Stimulated activated CD8-positive, alpha-beta memory T cell treated with anti-CD3 and anti-CD28 coated beads, Interleukin-15, amount 100 ng/mL, for 24 hours (primary cell): ENCODE measurements at regions not wholly inside any gene's neighbourhood (a gene's known extent, or its start where the extent isn't known, plus 50 kb on each side); places are given as distances from the start of the nearest gene placed in this dataset.

Experiments
- DNase-seq: peaks from one replicate; pipeline ENCODE4 v3.0.0-alpha.2; 2020; ENCODE audit warnings: low read depth

DNA sequence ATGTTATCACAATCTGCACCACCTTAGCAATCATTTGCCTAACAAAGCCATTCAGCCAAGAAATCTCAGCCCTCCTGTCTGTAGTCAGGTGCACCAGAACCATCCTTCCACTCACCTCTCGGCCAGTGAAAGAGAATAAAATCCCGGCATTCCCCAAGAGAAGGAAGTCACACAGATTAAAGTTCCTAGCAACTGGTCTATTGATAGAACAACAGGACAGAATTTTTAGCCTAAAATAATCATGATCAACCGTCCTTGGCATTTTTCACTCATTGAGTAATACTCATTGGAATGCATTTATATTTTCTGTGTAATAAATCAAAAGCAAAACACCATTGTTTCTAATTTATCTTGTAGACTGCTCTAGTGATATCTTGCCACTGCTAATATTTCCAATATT lies 85.7 kb upstream of the CDH4 start:
- no peak for DNase-seq

DNA sequence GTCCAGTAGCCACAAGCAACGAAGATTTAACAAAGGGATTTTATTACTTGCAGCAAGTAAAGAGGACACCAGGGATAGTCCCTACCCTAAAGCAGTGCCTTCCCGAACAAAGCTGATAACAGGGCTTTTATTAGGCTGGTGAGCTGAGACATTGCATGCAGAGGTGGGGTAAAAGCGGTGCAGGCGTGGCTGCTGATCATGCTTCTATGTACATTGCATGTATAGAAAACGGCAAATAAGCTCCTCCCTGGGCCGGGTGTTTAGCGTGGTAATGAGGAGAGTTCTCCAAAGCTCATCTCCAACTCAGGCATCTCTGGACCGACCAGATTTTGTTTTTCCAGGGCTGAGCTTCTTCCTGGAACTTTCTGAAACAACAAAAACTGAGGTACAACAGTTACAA lies 83.5 kb upstream of the CDH4 start:
- no peak for DNase-seq

DNA sequence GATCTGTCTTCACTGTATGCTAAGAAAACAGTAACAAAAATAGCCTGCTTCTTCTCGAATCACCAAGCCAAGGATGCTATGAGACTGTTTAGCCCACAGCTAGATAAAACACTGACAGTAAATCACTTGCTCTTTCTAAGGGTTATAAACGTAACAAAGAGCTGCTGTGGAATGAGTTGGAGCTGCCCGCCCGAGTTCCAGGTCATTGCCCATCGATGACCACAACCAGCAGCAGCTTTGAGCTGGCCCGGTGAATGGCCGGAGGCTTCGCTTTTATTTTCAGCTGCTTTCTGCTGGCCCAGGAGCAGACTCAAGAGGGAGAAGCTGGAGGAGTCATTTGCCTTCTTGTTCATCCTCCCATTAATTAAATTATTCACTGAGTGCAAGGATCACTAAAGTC lies 82.2 kb upstream of the CDH4 start:
- DNase-seq: no peak

DNA sequence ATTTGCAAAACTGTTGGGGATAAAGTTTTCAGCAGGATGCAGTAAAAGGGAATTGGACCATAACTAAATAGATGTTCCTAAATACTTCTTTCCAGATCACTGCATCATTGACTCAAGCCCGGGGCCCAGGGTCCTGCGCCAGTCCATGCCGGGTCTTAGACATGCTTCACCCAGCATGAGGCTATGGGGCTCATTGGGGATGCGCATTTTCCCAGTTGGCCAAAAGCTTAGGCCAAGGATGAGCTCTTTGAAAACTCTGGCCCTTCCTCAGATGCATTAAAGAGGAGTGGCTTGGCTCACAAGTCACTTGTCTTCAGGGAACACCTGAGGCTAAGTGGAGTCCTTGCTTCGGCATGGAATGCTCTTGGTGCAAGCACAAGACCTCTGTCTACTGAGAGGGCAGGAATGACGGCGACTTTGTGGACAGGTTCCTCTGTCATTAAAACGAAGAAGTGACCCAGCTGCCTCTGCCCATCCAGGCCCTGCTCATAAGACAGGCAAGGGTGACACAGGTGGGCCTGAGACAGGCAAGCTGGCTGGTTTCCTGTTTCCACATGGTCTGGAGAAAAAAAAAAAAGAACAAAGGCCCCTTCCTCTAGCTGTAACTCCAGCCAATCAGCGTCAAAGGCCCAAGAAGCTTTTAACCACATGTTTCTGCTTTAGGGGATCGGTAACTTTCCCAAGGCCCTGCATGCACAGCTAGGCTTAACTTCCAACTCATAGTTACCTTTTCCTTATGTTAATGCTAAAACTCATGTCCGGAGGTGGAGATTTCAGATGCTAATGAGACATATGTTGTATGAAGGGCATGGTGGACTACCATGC lies 81.4 kb upstream of the CDH4 start:
- DNase-seq: no peak

DNA sequence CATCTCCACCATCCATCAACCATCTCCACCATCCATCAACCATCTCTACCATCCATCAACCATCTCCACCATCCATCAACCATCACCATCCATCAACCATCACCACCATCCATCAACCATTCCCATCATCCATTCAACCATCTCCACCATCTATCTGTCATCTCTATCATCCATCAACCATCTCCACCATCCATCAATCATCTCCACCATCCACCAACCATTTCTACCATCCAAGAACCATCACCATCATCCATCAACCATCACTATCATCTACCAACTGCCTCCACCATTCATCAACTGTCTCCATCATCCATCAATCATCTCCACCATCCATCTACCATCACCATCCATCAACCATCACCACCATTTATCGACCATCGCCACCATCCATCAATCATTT lies 78.8 kb upstream of the CDH4 start:
- DNase-seq: no peak

DNA sequence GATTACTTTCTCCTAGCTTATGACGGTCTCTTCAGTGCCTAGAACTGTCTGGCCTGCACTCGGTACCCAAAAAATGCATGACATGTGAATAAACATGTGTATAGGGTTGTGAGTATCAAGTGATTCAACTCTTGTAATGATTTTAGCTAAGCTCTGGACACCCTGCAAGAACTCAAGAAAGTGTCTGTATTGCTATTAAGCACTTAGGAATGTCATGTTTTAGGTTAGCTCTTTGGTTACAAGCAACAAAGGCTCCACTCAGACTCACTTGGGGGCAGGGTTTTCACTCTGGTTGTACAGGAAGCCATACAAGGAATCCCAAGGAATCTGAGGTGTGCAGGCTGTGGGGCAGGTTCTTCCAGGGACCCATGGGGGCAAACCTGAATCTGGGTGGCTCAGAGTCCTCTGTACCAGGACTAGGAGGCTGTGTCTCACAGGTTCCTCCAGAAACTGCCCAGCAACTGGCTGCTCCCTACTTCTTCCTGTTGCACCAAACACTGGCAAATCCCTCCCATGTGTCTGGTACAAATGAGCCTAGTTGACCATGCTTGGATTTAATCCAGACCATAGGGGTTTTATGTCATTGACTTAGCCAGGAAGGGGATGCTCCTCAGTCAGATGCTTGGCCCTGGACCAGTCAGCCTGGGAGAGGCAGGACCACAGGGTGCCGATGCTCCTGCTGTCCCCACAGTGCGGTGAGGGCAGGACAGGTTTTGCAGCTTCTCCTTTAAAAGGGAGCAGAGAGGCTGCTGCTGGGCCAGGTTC lies 77.9 kb upstream of the CDH4 start:
- DNase-seq: no peak

DNA sequence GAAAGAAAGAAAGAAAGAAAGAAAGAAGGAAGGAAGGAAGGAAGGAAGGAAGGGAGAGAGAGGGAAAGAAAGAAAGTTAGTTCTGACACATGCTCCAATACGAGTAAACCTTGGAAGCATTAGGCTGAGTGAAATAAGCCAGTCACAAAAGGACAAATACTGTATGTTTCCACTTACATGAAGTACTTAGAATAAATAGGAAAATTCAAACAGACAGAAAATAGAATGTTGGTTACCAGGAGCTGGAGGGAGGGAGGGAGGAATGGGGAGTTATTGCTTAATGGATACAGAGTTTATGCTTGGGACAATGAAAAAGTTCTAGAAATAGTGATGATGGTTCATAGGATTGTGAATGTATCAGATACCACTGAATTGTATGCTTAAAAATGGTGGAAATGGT lies 75.2 kb upstream of the CDH4 start:
- DNase-seq: no peak

DNA sequence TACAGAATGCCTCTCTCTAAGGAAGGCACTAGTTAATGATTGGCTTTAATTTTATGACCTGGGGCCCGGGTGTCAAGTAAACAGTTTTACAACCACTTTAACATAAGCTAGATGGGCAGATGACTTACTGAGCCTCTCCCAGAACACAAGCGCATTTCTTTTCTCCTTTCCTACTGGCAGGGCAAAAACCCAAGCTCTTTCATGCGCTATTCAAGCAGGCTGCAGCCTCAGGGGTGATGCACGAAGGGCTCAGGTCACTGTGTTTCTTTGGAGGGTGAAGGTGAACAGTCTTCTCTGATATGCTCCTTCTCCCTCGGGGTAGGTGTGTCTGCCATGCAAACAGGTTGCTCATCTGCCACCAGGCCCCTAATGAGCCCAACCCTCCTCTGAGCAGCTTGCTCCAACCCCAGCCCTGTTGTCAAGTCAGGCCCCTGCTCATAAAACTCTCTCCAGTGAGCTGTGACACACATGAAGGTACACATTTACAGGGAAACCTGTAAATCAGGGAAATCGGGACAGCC lies 73.5 kb upstream of the CDH4 start:
- DNase-seq: no peak

DNA sequence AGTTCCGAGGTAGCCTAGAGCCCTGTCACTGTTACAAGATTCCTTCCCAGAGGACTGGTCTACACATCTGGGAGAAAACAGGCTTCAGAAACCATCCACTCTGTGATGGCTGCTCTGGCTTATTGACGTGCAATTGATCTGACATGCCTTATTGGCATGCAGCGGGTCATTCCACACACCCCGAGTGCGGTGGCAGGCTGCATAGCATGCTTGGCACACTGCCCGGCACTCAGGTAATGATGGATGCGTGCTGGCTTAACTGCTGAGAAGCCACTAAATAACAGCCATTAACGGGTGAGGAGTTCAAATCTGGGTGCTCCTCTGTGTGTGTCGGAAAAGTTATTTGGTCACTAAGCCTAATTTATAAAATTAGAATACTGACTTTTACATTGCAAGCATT lies 67.9 kb upstream of the CDH4 start:
- no peak for DNase-seq

DNA sequence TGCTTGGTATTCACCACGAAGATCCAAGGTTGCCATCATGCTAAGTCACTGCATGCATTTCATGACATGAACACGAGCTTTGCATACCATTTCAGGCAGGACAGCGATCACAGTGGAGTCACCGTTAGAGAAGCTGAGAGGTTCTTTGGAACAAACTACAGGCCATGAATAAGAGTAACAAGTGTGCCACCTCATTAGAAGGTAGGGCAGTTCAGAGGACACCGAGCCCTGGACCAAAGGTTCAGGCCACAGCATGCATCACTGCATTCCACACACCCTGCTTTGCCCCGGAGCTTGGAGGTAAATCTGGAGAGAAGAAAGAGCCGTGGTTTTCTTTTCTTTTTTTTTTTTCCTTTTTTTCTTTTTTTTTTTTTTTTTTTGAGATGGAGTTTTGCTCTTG lies 66.9 kb upstream of the CDH4 start:
- no peak for DNase-seq

DNA sequence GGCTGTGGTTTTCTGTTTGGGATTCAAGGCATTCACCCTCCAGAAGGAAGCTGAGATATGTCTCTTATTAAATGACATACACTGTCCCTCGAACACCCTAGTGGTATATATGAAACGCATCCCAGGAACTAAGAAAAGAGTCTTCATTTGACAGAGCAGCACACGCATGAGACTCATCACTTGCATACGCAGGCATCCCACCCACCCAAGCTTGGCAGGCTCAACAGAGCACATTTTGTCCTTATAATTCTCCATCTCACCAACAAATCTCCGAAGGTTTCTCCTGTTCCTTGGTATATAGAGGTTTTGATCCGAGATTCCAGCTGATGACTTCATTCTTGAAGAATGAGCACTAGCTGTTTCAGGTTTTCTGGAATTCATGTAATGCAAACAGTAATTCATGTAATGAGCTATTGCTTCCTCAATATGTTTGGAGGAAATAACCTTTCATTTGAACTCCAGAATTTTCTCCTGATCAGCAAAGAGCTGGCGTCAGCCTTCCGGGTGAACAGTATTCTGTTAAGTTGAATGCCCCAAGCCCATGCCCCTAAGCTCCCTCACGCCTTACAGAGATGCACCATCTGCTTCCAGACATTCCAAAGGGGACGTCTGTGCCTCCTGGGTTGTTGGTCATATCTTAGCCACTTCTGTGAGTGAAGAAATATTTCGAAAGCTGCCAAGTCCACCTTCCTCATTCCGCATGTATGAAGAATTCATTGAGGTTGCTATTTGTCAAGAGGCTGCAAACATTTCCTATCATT lies 66.0 kb upstream of the CDH4 start:
- DNase-seq: no peak

DNA sequence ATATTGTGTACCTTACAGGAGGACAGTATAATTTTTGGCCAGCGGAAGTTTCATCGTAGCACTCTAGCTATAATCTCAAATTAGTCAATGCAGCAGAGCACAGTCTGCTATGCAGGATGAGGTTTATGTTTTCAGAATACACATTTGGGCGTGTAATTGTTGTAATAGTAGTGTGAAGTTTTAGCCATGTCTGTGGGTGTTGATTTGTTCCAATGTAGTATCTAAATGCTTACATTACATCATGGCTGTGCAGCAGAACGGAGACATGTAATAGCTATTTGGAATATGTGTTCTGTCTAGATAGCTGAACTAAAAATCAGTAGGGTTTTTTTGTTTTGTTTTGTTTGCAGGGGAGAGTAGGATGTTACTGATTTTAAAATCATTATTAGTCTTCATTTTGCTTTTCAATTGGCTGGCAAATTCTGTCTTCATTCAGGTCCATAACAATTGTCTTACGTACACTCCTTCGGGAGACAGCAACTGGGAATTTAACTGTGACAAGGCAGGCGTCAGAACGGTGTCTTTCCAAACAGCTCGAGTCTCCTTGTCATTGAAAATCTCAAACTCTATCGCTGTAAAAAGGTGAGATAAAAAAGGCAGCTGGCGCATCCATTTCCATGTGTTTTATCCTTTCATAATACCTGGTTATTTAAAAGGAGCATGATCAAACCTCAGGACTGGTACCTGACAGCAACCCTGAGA lies 65.1 kb upstream of the CDH4 start:
- no peak for DNase-seq

DNA sequence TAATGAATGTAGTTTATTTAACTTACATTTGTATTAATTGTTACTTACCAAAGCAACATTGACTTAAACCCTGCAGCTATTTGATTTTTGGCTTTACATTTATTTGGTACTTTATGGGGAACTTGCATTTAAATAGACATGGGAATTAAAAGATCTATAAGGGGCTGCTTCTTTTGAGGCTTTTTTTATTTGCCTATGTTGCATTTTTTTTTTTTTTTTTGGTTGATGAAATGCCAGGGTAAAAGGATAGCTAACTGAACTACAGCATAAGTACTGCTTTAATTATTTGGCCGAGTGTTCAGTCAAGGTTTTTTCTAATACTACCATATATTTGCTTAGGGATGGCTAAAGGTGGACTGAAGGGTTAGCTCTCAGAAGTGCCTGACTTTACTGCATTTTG lies 62.5 kb upstream of the CDH4 start:
- DNase-seq: no peak

DNA sequence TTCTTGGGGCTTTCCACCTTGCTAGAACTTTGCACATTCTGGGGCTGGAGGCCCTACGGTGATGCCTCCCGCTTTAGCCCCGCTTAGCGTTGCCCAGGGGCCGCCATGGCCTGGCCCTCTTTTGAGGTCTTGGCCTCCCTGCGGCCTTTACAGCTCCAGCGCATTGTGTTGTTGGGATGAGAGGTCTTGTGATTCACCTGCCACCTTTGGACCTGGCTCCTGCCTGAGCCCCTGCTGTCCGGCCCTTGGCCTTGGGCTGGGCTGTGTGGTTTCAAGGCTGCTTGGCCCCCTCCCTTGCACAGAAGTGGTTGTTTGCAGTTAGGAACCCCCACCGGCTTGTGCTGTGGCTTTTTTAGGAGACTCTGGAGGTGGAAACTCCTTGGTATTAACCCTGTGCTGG lies 61.0 kb upstream of the CDH4 start:
- DNase-seq: no peak

DNA sequence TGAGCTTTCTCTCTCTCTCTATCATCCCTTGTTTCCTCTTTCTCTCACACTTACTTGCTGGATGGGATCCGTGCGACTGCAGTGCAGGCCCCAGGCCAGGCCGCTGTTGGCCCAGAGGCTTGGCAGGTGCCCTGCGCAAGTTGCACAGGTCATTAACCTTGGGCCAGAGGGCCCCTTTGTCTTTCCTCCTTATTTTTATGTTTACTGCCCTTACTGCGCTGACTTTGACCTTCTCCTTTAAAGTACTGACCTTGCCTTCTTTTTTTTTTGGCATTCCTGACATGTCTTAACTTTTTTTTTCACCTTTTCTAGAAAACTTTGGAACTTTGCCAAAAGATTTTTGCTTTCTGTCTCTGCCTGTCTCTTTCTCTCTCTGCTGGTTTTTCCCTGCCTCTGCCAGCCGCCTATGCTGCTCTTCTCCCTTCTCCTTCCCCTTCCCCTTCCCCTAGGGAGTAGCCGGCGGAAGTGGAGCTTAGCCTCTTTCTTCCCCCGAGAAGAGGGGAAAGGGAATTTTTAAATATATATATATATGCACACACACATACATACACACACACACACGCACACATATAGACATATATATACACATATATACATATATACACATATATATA lies 59.6 kb upstream of the CDH4 start:
- DNase-seq: no peak

DNA sequence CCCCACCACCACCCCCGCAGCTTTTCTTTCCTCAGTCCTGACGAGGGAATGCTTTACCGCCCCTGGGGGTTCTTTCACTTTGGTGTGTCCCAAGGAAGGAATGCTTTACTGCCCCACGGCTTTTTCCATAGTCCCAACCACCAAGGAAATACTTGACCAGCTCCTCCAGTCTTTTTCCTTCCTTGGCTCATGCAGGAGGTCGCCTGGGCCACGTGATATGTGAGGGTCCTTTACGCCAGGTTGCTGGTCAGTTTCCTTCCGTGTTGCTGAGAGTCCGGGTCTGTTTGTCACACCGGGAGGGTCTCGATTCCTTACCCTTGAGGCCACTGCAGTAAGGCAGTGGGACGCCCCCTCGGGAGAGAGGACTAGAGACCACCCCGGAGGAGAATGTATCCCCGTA lies 58.9 kb upstream of the CDH4 start:
- no peak for DNase-seq
